Kidney epithelial cell (primary cell): ENCODE measurements at regions not wholly inside any gene's neighbourhood (a gene's known extent, or its start where the extent isn't known, plus 50 kb on each side); places are given as distances from the start of the nearest gene placed in this dataset.
A peak's percentile ranks its signal among the peaks of the same experiment; 100 is the strongest.

Experiments used
- DNase-seq: peaks from one replicate; pipeline ENCODE4 v3.0.0-alpha.2; 2010; ENCODE audit warnings: low read depth
- H3K27me3 ChIP-seq: 2 replicates; pipeline ENCODE4 v1.6.0; 2011; ENCODE audit warnings: low read length; ENCODE audit not compliant: control insufficient read depth, insufficient read depth
- H3K36me3 ChIP-seq: 2 replicates; pipeline ENCODE4 v1.5.1; 2011; ENCODE audit warnings: low read length; ENCODE audit not compliant: control insufficient read depth, insufficient read depth
- H3K4me3 ChIP-seq: 2 replicates; pipeline ENCODE4 v1.5.1; 2011; ENCODE audit warnings: low read depth, mild to moderate bottlenecking, control low read depth, low read length
- TF ChIP-seq, protein P1 (sequence below): IDR thresholded peaks from 2 replicates; pipeline ENCODE4 v1.5.1; 2011; ENCODE audit warnings: mild to moderate bottlenecking, moderate library complexity, low read length, control low read depth, inconsistent platforms; ENCODE audit not compliant: insufficient read depth, poor library complexity, severe bottlenecking

GRCh38 chr15:69723404-69724096, 270.9 kb downstream of the RPLP1 start:
- no peak for DNase-seq
- H3K4me3 ChIP-seq: no peak overlapping the region
- TF ChIP-seq, protein P1, sequence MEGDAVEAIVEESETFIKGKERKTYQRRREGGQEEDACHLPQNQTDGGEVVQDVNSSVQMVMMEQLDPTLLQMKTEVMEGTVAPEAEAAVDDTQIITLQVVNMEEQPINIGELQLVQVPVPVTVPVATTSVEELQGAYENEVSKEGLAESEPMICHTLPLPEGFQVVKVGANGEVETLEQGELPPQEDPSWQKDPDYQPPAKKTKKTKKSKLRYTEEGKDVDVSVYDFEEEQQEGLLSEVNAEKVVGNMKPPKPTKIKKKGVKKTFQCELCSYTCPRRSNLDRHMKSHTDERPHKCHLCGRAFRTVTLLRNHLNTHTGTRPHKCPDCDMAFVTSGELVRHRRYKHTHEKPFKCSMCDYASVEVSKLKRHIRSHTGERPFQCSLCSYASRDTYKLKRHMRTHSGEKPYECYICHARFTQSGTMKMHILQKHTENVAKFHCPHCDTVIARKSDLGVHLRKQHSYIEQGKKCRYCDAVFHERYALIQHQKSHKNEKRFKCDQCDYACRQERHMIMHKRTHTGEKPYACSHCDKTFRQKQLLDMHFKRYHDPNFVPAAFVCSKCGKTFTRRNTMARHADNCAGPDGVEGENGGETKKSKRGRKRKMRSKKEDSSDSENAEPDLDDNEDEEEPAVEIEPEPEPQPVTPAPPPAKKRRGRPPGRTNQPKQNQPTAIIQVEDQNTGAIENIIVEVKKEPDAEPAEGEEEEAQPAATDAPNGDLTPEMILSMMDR: peak; percentile 17
- H3K27me3 ChIP-seq: peaks cover 18% of the 10 kb centered on the region
- no peaks in the 10 kb centered on the region for H3K36me3 ChIP-seq

DNA sequence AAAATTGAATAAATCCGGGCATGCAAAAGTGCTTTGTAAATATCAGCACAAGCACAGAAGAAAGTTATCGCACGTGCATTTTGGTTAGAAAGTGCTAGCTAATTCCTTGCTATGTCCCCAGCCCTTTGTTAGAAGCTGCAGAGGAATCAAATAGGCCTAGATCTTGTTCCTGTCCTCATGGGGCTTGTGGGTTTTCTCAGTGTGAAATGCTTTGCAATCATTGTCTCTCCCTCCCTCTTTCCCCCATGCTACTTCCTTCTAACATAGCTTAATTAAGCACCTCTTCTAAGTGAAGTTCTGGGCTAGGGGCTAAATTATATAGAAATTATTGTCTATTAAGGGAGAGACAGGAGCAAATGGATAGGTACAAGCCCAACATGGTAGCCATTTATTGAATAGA, 271.7 kb downstream of the RPLP1 start:
- DNase-seq: no peak
- no peak overlapping the region for H3K4me3 ChIP-seq
- peaks cover 18% of the 10 kb centered on the region for H3K27me3 ChIP-seq
- TF ChIP-seq, protein P1: no peak
- no peaks in the 10 kb centered on the region for H3K36me3 ChIP-seq

GRCh38 chr15:69725275-69725674, 272.7 kb downstream of the RPLP1 start:
- Histone ChIP-seq H3K36me3 (no peaks in the 10 kb centered on the region), H3K4me3 (no peak overlapping the region), H3K27me3 (peaks cover 18% of the 10 kb centered on the region)
- TF ChIP-seq, protein P1: no peak
- no peak for DNase-seq

DNA sequence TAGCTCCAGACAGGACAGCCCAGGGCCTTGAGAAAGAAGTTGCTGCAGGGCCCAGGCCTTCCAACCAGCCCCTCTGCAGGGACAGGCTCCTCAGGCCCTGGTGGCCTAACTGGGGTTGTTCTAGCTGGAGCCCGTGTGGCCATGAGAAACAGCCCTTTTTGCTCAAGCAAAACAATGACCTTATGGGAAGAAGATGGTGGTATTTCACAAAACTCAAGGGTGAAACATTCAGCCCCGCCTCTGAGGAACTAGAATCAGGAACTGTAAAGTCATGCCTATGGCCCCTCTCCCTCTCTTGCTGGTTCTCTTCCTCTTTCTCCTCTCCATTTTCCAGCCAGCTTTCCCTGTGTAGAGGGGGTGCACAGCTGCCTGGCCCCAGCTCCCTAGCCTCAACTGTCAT, 273.3 kb downstream of the RPLP1 start:
- H3K27me3 ChIP-seq: peaks cover 20% of the 10 kb centered on the region
- TF ChIP-seq, protein P1: no peak
- H3K36me3 ChIP-seq: no peaks in the 10 kb centered on the region
- H3K4me3 ChIP-seq: no peak overlapping the region
- DNase-seq: no peak

- peaks cover 24% of the 10 kb centered on the region for H3K27me3 ChIP-seq
- no peaks in the 10 kb centered on the region for H3K36me3 ChIP-seq
- no peak overlapping the region for H3K4me3 ChIP-seq
- no peak for DNase-seq
- TF ChIP-seq, protein P1: no peak
Measured at GRCh38 chr15:69727121-69727924, 274.7 kb downstream of the RPLP1 start.
